ENCODE measurements at regions not wholly inside any gene's neighbourhood (a gene's known extent, or its start where the extent isn't known, plus 50 kb on each side); places are given as distances from the start of the nearest gene placed in this dataset.

DNA sequence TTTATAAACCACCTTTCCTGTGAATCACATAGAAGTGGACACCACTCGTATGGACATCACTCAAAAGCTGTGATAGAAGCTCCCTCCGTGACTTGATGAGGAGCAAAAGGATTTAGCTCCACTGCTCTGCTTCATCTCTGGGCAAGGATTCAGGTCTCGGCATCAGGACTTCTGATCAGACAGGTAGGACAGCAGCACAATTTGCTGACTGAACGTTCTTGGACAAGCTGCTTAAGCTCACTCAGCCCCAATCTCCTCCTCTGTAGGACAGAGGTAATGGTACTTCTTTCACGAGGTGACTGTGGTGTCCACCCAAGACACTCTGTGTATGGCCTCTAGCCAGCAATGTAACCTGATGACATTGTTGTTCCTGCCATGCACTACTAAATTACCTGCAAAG is 122.6 kb upstream of the AJAP1 start:
- Histone ChIP-seq H4K20me1 (ENCODE audit: insufficient read depth, low read length) (no peaks in the 10 kb centered on the region), H3K9me3 (ENCODE audit: insufficient read depth, low read length, severe bottlenecking) (no peaks in the 10 kb centered on the region), H2AFZ (ENCODE audit: low read depth, low read length) (no peak overlapping the region), H3K4me2 (ENCODE audit: insufficient read depth, low read length) (no peak overlapping the region), H3K36me3 (ENCODE audit: insufficient read depth, low read length) (no peaks in the 10 kb centered on the region), H3K27me3 (ENCODE audit: insufficient read depth, low read length, poor library complexity) (no peaks in the 10 kb centered on the region), H3K4me1 (ENCODE audit: insufficient read depth, low read length) (no peaks in the 10 kb centered on the region), H3K4me3 (ENCODE audit: low read depth in 1 of 2, low read length in 2 of 2) (no peak overlapping the region), H3K27ac (ENCODE audit: low read length) (no peak overlapping the region), H3K9ac (ENCODE audit: low read depth, low read length) (no peak overlapping the region), H3K79me2 (ENCODE audit: insufficient read depth, low read length) (no peaks in the 10 kb centered on the region)
- ATAC-seq (ENCODE audit: insufficient read depth, low read depth) (no peak), DNase-seq (no peak)
- no peak for TF ChIP-seq EZH2 (IDR thresholded peaks at IDR 0.05; ENCODE audit: borderline replicate concordance, low read depth, low read length, severe bottlenecking)
- TF ChIP-seq, protein P1, sequence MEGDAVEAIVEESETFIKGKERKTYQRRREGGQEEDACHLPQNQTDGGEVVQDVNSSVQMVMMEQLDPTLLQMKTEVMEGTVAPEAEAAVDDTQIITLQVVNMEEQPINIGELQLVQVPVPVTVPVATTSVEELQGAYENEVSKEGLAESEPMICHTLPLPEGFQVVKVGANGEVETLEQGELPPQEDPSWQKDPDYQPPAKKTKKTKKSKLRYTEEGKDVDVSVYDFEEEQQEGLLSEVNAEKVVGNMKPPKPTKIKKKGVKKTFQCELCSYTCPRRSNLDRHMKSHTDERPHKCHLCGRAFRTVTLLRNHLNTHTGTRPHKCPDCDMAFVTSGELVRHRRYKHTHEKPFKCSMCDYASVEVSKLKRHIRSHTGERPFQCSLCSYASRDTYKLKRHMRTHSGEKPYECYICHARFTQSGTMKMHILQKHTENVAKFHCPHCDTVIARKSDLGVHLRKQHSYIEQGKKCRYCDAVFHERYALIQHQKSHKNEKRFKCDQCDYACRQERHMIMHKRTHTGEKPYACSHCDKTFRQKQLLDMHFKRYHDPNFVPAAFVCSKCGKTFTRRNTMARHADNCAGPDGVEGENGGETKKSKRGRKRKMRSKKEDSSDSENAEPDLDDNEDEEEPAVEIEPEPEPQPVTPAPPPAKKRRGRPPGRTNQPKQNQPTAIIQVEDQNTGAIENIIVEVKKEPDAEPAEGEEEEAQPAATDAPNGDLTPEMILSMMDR (IDR thresholded peaks at IDR 0.05; ENCODE audit: borderline replicate concordance, extremely low read depth, low read length, poor library complexity, severe bottlenecking) = no peak

DNA sequence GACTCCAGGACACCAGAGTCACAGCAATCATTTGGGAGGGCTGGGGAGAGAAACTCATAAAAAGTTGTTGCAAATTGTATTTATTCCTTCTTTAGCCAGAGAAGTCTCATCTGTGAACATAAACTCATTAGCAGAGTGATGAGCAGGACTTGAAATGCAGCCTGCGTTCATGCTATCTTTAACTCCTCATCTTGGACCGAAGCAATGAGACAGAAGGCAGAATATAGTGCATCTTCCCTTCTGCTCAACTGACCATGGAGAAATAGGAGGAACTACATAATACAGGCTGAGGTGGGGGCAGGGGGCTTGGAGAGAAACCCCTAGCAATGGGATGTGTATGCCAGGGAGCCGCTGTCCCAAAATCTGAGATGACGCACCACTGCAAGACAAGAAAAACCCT is 121.8 kb upstream of the AJAP1 start:
- H3K4me2 ChIP-seq (ENCODE audit: insufficient read depth, low read length) = no peak overlapping the region
- ATAC-seq (ENCODE audit: insufficient read depth, low read depth) (no peak), DNase-seq (no peak)
- H3K27ac ChIP-seq (ENCODE audit: low read length) = no peak overlapping the region
- H3K36me3 ChIP-seq (ENCODE audit: insufficient read depth, low read length) = no peaks in the 10 kb centered on the region
- no peaks in the 10 kb centered on the region for H3K27me3 ChIP-seq (ENCODE audit: insufficient read depth, low read length, poor library complexity)
- no peaks in the 10 kb centered on the region for H3K4me1 ChIP-seq (ENCODE audit: insufficient read depth, low read length)
- H3K79me2 ChIP-seq (ENCODE audit: insufficient read depth, low read length) = no peaks in the 10 kb centered on the region
- no peak overlapping the region for H3K4me3 ChIP-seq (ENCODE audit: low read depth in 1 of 2, low read length in 2 of 2)
- H3K9ac ChIP-seq (ENCODE audit: low read depth, low read length) = no peak overlapping the region
- TF ChIP-seq EZH2 (IDR thresholded peaks at IDR 0.05; ENCODE audit: borderline replicate concordance, low read depth, low read length, severe bottlenecking) = no peak
- TF ChIP-seq, protein P1 (IDR thresholded peaks at IDR 0.05; ENCODE audit: borderline replicate concordance, extremely low read depth, low read length, poor library complexity, severe bottlenecking) = no peak
- H4K20me1 ChIP-seq (ENCODE audit: insufficient read depth, low read length) = no peaks in the 10 kb centered on the region
- H3K9me3 ChIP-seq (ENCODE audit: insufficient read depth, low read length, severe bottlenecking) = no peaks in the 10 kb centered on the region
- no peak overlapping the region for H2AFZ ChIP-seq (ENCODE audit: low read depth, low read length)

DNA sequence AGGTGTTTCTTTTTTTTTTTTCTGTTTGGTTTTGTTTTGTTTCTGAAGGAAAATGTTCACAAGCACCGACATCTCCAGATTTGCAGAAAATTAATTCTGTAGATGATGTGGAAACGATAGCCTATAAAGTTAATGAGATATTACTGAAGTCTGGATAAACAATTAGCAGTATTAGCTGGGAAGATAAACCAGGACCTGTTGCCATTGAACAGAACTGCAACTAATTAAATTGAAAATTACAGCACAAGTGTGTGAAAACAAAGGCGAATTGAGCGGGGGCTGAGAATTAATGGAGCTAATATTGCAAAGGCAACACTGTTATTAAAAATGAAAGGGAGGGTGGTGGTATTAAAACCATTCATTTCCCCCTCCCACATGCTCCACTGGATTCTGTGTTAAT is 107.5 kb upstream of the AJAP1 start:
- Histone ChIP-seq H3K79me2 (ENCODE audit: insufficient read depth, low read length) (no peaks in the 10 kb centered on the region), H3K4me2 (ENCODE audit: insufficient read depth, low read length) (no peak overlapping the region), H4K20me1 (ENCODE audit: insufficient read depth, low read length) (no peaks in the 10 kb centered on the region), H2AFZ (ENCODE audit: low read depth, low read length) (no peak overlapping the region), H3K9ac (ENCODE audit: low read depth, low read length) (no peak overlapping the region), H3K27ac (ENCODE audit: low read length) (no peak overlapping the region), H3K9me3 (ENCODE audit: insufficient read depth, low read length, severe bottlenecking) (peaks cover 4% of the 10 kb centered on the region), H3K4me3 (ENCODE audit: low read depth in 1 of 2, low read length in 2 of 2) (no peak overlapping the region), H3K4me1 (ENCODE audit: insufficient read depth, low read length) (no peaks in the 10 kb centered on the region), H3K36me3 (ENCODE audit: insufficient read depth, low read length) (no peaks in the 10 kb centered on the region), H3K27me3 (ENCODE audit: insufficient read depth, low read length, poor library complexity) (no peaks in the 10 kb centered on the region)
- no peak for ATAC-seq (ENCODE audit: insufficient read depth, low read depth)
- no peak for DNase-seq
- no peak for TF ChIP-seq EZH2 (IDR thresholded peaks at IDR 0.05; ENCODE audit: borderline replicate concordance, low read depth, low read length, severe bottlenecking)
- TF ChIP-seq, protein P1 (IDR thresholded peaks at IDR 0.05; ENCODE audit: borderline replicate concordance, extremely low read depth, low read length, poor library complexity, severe bottlenecking) = no peak

DNA sequence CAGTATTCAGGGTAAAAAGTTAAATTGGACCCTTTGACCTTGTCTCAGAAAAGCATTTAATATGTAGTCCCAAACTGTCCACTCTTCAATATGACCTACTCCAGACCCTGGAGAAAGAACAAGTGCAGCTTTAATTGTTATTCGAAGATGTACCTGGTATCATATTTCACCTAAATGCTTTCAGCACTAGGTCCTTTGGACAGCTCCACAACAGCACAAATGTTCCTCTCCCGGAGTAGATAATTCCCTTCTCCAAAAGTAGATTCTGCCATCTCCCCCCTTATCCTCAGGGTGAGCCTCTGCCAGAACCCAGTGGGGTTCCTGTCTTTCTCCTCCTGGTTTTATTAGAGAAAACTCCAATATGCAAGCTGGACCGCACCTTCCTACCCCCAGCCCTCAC is 104.5 kb upstream of the AJAP1 start:
- H2AFZ ChIP-seq (ENCODE audit: low read depth, low read length) = no peak overlapping the region
- no peak overlapping the region for H3K4me3 ChIP-seq (ENCODE audit: low read depth in 1 of 2, low read length in 2 of 2)
- H3K27me3 ChIP-seq (ENCODE audit: insufficient read depth, low read length, poor library complexity) = no peaks in the 10 kb centered on the region
- no peak overlapping the region for H3K4me2 ChIP-seq (ENCODE audit: insufficient read depth, low read length)
- H3K27ac ChIP-seq (ENCODE audit: low read length) = no peak overlapping the region
- no peaks in the 10 kb centered on the region for H3K9me3 ChIP-seq (ENCODE audit: insufficient read depth, low read length, severe bottlenecking)
- no peak overlapping the region for H3K9ac ChIP-seq (ENCODE audit: low read depth, low read length)
- peak; percentile 5 for DNase-seq
- H3K36me3 ChIP-seq (ENCODE audit: insufficient read depth, low read length) = no peaks in the 10 kb centered on the region
- TF ChIP-seq, protein P1 (IDR thresholded peaks at IDR 0.05; ENCODE audit: borderline replicate concordance, extremely low read depth, low read length, poor library complexity, severe bottlenecking) = no peak
- TF ChIP-seq EZH2 (IDR thresholded peaks at IDR 0.05; ENCODE audit: borderline replicate concordance, low read depth, low read length, severe bottlenecking) = no peak
- no peaks in the 10 kb centered on the region for H4K20me1 ChIP-seq (ENCODE audit: insufficient read depth, low read length)
- no peak for ATAC-seq (ENCODE audit: insufficient read depth, low read depth)
- no peaks in the 10 kb centered on the region for H3K79me2 ChIP-seq (ENCODE audit: insufficient read depth, low read length)
- no peaks in the 10 kb centered on the region for H3K4me1 ChIP-seq (ENCODE audit: insufficient read depth, low read length)

Measured in DND-41 (cell line).